HG02678 (cell line): ENCODE measurements at regions not wholly inside any gene's neighbourhood (a gene's known extent, or its start where the extent isn't known, plus 50 kb on each side); places are given as distances from the start of the nearest gene placed in this dataset.

ENCODE experiments used
- ATAC-seq: cut with Tn5 transposase; IDR thresholded peaks from one replicate; pipeline ENCODE4 v1.9.1; 2021; ENCODE audit warnings: mild to moderate bottlenecking, moderate library complexity; ENCODE audit not compliant: unreplicated experiment

DNA sequence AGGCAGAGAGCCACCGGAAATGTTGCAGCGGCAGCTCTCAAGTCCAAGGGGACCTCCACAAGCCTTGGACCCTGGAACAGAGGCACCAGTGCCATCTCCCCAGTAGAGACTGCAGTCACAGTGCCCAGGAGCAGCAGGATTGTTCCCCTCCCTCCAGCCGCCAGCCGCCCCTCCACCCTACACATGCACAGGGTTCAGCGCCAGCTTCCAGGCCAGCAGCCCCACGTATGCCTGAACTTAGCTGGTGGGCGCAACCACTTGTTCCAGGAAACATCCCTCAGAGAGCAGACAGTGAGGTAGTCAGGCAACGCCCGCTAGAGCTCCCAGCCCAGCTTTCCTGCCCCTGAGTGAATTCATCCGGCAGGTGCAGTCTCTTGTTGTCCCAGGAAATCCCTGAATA lies 1098.1 kb upstream of the NCAM2 start:
- ATAC-seq: no peak

DNA sequence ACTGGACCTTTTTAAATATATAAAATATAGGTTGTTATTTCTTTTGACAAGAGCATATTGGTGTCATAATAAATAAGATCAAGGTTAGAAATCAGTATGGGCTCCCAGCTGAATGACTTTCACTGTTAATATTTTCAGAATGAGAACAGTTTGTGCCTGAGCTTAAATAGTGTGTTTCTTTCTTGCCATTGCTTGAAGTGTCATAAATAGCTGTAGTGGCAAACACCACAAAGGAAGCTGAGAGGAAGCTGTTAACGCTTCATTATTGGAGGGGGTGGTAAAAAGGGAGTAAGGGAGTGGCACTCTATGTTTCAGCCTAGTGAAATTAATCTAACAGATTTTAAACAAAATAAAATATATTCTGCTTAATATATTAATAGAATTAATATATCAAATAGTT lies 1089.8 kb upstream of the NCAM2 start:
- ATAC-seq: no peak

DNA sequence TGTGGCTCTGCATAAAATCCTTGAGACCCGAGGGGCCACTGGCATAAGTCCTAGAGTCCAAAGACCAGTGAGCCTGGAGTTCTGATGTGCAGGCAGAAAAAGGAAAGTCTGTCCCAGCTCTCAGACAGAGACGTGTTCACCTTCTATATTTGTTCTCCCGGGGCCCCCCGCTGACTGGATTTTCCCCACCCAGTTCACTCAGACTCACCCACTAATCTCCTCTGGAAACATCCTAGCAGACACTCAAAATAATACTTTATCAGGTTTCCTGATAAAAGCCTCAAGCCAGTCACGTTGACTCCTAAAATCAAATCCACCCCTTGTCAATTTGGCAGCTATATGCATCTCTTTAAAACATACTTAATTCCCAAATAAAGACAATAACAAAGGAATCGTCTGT lies 1084.2 kb upstream of the NCAM2 start:
- no peak for ATAC-seq

DNA sequence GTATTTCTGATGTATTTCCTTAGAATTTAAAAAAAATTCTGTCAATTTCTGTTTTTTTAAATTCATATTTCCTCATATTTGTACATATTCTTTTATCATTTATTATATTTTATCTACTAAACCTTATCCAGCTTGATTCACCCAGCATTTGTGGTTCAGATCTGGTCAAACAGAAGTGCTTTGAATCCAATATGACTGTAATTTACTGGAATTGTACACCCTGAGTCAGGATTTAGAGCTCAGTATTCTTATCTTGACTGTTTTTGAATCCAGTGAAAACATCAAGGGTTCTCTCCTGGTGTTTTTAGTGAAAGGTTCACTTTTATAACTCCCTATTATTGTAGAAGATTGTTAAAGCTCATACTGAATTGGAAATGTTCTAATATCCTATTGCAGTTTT lies 1077.0 kb upstream of the NCAM2 start:
- ATAC-seq: no peak

DNA sequence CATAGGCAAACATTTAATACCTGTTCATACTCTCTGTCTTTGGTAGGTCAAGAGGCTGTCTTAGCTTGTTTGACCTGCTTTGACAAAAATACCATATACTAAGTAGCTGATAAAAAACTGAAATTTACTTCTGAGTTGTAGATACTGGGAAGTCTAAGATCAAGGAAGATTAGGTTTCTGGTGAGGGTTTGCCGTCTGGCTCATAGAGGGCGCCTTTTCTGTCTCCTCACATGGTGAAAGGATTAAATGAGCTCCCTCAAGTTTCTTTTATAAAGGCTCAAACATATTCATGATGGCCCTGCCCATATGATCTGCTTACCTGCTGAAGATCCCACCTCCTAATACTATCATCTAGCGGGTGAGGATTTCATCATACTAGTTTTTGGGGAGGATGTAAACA lies 1076.1 kb upstream of the NCAM2 start:
- ATAC-seq: no peak

DNA sequence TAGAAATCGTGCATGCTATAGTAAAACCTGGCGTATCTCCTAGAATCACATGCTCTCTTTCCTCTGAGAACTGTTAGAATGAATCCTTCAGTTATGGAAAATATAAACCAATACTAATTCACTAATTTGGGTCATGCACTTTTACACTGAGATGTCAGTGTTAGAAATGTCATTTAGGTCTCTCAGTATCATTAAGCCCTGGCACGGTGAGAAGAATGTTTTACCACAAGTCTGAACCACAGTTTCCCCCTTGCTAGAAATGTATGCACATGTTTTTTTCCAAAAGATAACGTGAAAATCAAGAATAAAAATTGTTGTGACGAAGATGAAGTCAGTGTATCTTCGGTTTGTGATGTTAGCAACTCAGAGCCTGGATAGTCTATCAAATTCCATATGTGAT lies 1062.7 kb upstream of the NCAM2 start:
- ATAC-seq: no peak

DNA sequence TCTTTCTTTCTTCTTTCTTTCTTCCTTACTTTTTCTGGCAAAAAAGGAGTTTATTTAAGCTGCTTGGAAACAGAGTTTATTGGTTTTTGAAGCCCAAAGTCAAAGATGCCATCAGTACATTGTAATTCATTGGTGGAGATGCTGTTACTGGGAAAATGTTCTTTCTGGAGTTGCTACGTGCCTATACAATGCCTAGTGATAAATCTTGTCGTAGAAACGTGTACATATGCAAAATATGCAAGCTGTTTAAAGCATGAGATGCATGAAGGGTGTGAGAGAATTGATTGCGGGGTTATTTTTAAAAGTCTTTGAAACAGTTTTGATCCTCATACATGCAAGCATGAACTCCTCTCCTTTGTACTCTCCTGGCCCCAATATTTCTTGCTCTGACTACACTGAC lies 1060.6 kb upstream of the NCAM2 start:
- ATAC-seq: no peak

DNA sequence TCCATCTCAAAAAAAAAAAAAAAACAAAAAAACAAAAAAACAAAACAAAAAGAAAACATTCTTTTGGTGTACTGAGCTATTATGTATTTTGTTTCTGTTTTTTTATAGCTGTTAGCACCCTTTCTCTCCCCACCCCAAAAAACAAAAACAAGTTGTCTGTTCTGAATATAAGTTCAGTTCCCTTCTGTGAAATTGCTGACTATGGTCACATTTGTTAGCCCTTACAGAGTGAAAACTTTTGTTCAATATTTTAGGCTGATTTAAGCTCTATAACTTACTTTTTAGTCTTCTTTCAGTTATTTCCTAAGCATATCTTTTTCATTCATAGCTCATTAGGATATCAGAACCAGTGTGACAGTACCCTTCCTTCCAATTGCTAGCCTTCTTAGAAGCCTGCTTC lies 1056.6 kb upstream of the NCAM2 start:
- ATAC-seq: no peak

DNA sequence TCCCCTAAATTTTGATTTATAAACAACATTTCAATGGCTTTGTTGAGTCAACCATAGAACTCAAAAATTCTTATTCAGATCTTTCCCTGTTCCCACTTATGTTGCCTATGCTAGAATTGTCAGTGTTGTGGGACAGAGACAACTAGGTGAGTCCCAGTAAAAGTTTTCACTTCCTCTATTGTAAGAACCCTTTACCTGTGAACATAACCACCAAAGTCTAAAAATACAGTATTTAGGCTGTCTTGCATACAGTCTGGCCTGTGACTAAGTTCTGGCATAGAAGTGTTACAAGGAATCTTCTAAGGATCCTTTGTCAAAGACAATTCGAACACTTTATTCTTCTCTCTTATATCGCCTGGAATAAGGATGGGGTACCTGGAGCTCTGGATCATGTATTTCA lies 1047.9 kb upstream of the NCAM2 start:
- ATAC-seq: no peak

DNA sequence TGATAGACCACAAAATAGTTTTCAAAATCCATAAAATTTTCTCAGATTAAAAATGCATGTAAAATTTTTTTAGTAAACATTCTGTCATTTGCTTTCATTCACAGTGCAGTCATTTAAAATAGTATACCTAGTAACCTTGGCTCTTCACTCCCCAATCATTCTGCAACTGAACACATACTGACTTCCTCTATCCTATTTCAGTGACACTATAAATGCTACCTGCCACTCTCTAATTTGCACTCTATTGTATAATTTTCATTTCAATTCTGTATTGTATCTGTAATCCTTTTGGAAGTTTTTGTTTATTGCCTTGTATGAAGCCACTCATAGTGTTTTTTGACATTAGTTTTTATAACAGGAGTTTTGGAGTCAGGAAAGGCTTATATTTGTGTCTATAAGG lies 1029.1 kb upstream of the NCAM2 start:
- no peak for ATAC-seq

DNA sequence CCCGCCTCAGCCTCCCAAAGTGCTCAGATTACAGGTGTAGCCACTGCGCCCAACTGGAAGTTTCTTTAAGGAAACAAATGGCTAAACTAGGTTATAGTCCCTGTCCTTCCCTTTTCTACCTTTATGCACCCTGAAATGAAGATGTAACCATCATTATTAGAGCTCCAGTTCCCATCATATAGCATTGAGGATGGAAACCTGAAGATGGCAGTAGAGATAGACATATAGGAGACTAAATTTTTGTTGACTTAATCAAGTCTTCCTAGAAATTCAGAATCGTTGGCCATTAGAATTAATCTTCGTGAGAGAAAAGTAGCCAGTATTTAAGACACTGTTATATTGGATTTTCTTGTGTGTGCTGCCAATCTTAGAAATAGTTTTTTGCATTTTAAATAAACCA lies 1016.3 kb upstream of the NCAM2 start:
- ATAC-seq: no peak

DNA sequence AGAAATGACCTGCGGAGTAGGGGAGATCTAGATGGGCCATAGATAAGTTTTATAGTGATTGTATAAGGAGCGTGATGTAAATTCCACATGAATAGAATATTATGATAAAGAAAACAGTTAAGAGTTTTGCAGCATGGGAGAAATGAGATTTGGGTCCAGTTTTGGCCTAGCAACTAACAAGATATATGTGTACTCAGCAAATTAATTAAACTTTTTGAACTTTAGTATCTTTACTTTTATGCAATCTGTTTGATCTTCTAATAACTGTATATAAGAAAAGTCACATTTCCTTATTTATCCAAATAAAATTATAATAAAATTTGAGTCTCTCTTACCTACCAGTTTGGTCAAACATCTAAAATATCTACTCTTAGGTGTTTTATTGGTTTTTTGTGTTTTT lies 1011.8 kb upstream of the NCAM2 start:
- no peak for ATAC-seq

DNA sequence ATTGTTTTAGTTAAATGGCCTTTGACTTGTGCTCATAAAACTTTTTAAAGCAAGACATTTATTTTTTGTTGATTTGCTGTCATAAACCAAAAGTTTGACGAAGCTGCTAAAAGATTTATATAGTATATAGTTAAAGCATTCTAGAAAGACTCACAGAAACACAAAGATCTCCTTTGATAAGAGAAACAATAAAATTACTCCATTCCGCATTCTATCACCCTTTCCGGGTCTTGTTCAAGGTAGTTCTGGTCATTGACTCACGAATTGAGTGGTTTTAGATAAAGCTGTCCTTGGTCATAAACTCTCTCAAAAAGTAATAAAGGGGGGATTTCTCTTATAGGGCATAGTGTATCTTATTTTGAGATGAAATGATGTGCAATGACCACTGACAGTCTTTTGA lies 1010.5 kb upstream of the NCAM2 start:
- no peak for ATAC-seq

DNA sequence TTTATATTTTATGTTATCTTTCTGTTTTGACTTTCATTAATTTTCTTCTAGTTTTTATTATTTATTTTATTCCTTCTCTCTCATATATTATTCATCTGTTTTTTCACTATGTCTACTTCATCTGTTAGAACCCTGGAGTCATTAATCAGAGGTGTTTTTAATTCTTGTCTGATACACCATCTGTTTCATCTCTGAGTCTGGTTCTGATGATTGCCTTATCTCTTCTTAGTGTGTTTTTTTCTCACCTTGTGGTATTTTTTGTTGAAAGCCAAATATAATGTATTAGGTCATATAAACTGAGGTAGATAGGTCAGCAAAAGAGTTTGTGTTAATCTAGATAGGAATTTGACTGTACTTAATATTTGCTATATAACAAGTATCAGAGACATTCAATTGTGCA lies 1005.7 kb upstream of the NCAM2 start:
- no peak for ATAC-seq

DNA sequence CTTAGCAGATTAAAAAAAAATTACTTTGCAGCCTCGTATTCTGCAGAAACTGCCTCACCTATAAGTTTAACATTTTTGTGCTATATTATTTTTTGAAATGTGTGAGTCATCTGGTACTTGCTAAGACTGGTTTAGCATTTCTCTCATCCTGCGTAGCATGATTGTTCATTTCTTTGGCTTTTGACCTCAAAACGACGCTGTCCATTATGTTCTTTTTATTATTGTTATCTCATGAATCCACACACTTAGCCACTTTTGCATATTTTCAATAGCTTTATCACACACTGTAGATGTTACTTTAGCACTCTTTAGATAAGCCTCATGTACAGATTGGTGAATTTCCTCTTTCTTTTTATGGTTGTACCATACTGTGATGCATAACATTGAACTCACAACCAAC lies 1004.9 kb upstream of the NCAM2 start:
- no peak for ATAC-seq

DNA sequence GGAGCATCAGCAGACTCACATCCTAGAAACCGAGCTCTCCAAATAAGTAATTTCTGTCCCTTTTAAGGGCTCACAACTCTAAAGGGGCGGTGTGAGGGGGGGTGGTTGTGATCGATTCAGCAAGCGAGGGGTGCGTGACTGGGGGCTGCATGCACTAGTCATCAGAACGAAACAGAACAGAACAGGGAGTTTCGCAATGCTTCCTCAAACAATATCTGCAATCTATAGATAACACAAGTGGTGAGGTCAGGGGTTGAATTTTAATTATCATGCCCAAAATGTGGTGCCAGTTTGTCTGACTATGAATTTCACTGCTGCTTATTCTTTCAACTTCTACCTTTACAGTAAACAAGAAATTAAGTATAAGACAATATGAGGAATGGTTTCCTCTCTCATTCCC lies 1003.0 kb upstream of the NCAM2 start:
- no peak for ATAC-seq

DNA sequence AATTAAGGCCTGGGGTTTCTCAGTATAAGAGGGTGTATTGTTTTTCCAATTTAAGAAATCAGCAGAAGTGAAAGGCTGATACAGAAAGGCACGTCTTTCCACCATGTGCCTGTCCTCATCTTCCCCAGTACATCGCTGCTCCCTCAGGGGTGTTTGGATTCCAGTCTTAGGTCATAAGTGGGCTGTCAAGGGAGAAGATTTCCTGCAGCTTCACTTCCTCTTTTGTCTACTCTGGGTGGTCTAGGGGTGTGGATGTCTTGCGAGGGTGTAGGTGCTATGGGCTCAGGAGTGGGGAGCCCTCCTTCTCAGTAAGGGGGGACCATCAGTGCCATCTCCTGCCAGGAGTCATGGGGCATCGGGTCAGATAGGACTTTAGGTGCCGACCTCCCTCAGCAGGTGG lies 999.8 kb upstream of the NCAM2 start:
- ATAC-seq: no peak

DNA sequence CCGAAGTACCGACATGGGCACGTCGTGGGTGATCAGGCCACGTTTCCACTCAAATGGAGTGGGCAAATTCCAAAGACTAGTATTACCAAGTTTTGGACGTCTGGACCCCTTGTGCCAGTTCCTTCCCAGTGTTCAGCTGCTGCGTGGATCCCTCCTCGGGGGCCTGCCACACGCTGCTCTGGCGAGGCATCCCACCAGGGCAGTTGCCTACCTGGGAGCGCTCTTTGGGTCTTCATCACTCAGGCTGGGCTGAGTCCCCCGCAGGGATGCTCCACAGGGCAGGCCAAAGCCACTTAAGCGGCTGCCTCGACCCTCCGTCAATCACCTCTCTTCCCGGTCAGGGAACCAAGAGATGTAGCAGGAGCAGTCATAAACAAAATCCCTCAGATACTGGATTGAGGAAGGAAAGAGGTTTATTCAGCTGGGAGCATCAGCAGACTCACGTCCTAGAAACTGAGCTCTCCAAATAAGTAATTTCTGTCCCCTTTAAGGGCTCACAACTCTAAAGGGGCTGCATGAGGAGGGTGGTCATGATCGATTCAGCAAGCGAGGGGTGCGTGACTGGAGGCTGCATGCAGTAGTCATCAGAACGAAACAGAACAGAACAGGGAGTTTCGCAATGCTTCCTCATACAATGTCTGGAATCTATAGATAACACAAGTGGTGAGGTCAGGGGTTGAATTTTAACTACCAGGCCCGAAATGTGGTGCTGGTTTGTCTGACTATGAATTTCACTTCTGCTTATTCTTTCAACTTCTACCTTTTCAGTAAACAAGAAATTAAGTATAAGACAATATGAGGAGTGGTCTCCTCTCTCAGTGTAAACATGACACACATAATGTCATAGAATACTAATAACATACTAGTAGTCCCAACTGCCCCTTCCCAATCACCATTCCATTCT lies 998.6 kb upstream of the NCAM2 start:
- peak; percentile 83 for ATAC-seq

DNA sequence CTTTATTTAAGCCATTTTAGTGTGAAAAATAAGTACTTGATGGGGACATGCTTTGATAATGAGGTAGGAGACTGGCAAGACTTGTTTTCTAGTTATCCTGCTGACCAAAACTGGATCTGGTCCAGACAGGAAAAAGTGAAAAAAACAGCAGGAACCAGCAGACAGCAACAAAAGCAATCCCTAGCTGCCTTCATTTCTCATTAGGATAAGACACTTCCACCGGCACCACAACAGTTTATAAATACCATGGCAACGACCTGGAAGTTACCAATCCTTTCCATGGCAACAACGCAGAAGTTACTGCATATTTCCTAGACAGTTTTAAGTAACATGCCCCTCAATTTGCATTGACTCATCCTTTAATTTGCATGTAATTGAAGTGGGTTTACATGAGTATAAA lies 993.8 kb upstream of the NCAM2 start:
- no peak for ATAC-seq

DNA sequence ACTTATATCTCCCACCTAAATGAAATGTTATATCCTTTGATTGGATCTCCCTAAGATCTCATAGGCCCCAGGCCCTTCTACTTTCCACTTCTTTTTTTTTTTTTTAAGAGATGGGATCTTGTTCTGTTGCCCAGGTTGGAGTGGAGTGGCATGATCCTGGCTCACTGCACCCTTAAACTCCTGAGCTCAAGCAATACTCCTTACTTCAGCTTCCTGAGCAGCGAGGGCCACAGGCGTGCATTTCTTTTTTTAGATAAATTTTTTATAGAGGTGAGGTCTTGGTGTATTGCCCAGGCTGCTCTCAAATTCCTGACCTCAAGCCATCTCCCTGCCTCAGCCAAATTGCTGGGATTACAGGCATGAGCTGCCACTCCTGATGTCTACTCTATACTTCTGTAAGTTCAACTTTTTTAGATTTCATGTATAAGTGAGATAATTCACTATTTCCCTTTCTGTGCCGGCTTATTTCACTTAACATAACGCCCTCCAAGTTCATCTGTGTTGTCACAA lies 987.5 kb upstream of the NCAM2 start:
- no peak for ATAC-seq

DNA sequence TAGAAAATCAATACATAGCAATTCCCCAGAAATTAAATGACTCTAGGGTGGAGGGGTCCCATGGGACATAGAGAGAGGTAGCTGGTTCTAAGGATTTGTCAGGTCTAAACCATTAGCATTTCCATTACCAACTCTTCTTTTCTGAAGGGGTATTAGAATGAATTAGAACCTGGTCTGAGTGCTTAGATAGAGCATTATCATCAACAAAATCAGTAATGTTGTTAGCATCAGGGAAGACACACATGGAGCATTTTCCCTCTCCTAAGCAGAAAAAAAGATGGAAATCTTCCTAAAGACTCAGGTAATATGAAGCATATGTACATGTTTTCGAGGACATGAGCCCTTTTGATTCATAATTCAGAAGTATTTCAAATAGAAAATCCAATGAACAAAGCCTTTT lies 984.4 kb upstream of the NCAM2 start:
- ATAC-seq: no peak

DNA sequence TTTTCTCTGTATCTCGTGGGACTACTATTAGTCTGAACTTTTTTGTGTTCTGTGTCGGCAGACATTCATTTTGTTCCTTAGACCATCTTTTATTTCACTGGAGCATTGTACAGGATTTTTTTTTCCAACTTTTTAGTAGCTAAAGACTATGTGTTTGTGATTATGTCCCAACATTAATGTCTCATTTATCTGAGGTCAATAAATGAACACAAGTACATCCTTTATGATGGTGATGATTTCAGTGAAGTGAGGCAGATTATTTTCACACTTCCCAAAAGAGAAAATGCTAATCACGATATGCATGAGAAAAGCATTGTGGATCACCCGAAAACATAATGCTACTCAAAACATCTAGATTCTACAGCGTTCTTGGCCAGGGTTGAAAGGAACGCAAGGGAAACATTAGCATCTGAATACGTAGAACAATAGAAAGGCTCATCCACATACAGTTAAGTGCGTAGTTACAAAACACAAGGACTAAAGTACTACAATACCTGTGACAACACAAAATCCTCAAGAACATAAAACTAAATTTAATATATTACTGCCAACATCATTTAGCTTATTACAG lies 981.7 kb upstream of the NCAM2 start:
- no peak for ATAC-seq

DNA sequence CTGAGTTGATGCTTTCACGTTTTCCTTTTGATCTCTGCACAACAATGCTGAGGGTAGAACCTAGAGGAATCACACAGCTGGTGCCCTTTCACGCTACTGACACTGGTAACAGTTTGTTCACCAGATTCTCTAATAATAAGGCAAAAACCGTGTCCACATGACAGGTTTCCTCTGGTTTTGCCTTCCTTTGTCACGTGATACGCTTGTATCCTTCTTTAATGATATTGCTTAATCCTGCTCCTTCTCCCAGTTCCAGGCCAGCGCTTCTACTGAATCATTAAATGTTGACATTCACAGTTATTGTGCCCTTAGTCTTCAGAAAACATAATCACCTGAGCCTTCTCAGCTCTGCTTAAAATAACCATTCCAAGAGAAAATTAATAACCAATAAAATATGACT lies 978.2 kb upstream of the NCAM2 start:
- ATAC-seq: no peak
